Type B pancreatic cell (in vitro differentiated cells): ENCODE measurements at regions not wholly inside any gene's neighbourhood (a gene's known extent, or its start where the extent isn't known, plus 50 kb on each side); places are given as distances from the start of the nearest gene placed in this dataset.

Source experiments
- DNase-seq: peaks from one replicate; pipeline ENCODE4 v3.0.0; 2021; ENCODE audit warnings: mixed read lengths; ENCODE audit not compliant: unreplicated experiment; ENCODE audit errors: extremely low spot score
- H3K27ac Mint-ChIP-seq: 2 replicates; pipeline ENCODE4 v1.8.0; 2021; ENCODE audit warnings: mild to moderate bottlenecking, mixed read lengths
- H3K27me3 Mint-ChIP-seq: 2 replicates; pipeline ENCODE4 v1.8.0; 2021; ENCODE audit warnings: mixed read lengths
- H3K36me3 Mint-ChIP-seq: 2 replicates; pipeline ENCODE4 v1.8.0; 2021; ENCODE audit warnings: mixed read lengths
- H3K4me1 Mint-ChIP-seq: one replicate; pipeline ENCODE4 v1.8.0; 2021; ENCODE audit warnings: mixed read lengths; ENCODE audit not compliant: unreplicated experiment
- H3K4me3 Mint-ChIP-seq: 2 replicates; pipeline ENCODE4 v1.8.0; 2021; ENCODE audit warnings: mild to moderate bottlenecking, mixed read lengths
- H3K9me3 Mint-ChIP-seq: 2 replicates; pipeline ENCODE4 v1.8.0; 2021; ENCODE audit warnings: mixed read lengths
- TF ChIP-seq, protein P1 (sequence below): fragments of 200-600 bp; sonication (generic); conservative IDR thresholded peaks from 2 replicates; pipeline ENCODE4 v1.5.0; 2021; ENCODE audit warnings: antibody characterized with exemption, mild to moderate bottlenecking

DNA sequence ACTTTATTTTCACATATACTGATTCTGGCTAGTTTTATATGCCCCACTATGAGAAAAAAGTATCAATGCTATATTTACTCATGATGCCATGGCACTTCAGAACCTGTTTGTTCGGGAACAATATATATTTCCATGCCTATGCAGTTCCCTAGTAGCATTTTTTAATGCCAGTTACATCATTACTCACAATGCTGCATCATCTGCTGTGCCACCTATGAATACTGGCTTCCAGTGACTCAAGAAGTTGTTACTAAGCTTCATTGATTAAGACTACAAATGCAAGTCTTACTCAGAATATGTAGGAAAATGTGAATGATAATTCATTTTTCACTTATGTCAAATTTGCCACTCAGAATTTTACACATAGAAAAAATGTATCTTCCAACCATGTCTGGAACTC lies 97.9 kb downstream of the MAFB start:
- H3K27ac Mint-ChIP-seq: no peak overlapping the region
- H3K4me3 Mint-ChIP-seq: no peak overlapping the region
- no peaks in the 10 kb centered on the region for H3K4me1 Mint-ChIP-seq
- H3K27me3 Mint-ChIP-seq: peaks cover 15% of the 10 kb centered on the region
- no peak for DNase-seq
- TF ChIP-seq, protein P1, sequence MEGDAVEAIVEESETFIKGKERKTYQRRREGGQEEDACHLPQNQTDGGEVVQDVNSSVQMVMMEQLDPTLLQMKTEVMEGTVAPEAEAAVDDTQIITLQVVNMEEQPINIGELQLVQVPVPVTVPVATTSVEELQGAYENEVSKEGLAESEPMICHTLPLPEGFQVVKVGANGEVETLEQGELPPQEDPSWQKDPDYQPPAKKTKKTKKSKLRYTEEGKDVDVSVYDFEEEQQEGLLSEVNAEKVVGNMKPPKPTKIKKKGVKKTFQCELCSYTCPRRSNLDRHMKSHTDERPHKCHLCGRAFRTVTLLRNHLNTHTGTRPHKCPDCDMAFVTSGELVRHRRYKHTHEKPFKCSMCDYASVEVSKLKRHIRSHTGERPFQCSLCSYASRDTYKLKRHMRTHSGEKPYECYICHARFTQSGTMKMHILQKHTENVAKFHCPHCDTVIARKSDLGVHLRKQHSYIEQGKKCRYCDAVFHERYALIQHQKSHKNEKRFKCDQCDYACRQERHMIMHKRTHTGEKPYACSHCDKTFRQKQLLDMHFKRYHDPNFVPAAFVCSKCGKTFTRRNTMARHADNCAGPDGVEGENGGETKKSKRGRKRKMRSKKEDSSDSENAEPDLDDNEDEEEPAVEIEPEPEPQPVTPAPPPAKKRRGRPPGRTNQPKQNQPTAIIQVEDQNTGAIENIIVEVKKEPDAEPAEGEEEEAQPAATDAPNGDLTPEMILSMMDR: no peak
- H3K9me3 Mint-ChIP-seq: peaks cover 17% of the 10 kb centered on the region
- no peaks in the 10 kb centered on the region for H3K36me3 Mint-ChIP-seq

DNA sequence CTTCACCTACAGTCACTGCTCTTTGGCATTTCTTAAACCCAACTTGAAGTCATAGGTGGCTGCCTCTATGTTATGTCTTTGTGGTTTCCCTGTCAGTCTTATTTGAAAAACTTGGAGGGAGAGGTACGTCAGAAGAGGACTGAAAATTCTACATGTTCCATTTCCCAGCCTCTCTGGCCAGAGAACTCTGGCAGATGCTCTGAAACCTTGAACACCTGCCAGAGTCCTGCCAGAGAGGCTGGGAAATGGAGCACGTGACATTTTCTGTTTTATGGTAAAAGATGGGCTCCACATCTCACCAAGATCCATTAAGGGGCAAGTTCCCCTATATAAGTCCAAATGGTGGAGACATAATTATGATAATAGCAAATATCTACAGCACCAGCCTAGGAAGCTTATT lies 99.5 kb downstream of the MAFB start:
- DNase-seq: no peak
- Mint-ChIP-seq H3K9me3 (peaks cover 13% of the 10 kb centered on the region), H3K27ac (no peak overlapping the region), H3K36me3 (no peaks in the 10 kb centered on the region), H3K27me3 (peaks cover 15% of the 10 kb centered on the region), H3K4me3 (no peak overlapping the region), H3K4me1 (no peaks in the 10 kb centered on the region)
- TF ChIP-seq, protein P1: no peak

GRCh38 chr20:40588891-40589290 lies 100.1 kb downstream of the MAFB start:
- H3K4me1 Mint-ChIP-seq: no peaks in the 10 kb centered on the region
- H3K36me3 Mint-ChIP-seq: no peaks in the 10 kb centered on the region
- H3K9me3 Mint-ChIP-seq: peaks cover 13% of the 10 kb centered on the region
- DNase-seq: no peak
- TF ChIP-seq, protein P1: no peak
- no peak overlapping the region for H3K27ac Mint-ChIP-seq
- no peak overlapping the region for H3K4me3 Mint-ChIP-seq
- H3K27me3 Mint-ChIP-seq: peaks cover 15% of the 10 kb centered on the region

DNA sequence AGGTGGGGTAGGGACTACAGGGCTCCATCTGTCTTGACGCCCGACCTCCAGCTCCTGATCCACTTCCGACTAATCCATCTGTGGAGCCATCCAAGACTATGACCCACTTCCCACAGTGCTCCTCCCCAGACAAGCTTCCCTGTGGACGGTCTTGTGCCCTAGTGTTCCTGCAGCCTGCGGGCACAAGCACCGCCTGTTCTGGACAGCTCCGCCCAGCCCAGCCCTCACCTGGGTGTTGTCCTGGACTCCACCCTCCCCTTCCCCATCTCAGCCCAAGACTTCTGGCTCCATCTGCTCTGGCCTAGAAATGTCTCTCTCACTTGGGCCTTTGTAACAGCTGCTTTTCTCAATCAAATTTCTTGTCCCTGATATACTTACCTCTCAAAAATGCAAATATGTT lies 102.0 kb downstream of the MAFB start:
- Mint-ChIP-seq H3K9me3 (peaks cover 8% of the 10 kb centered on the region), H3K27me3 (peaks cover 14% of the 10 kb centered on the region), H3K4me3 (no peak overlapping the region), H3K36me3 (no peaks in the 10 kb centered on the region), H3K4me1 (no peaks in the 10 kb centered on the region), H3K27ac (no peak overlapping the region)
- DNase-seq: no peak
- TF ChIP-seq, protein P1: no peak

DNA sequence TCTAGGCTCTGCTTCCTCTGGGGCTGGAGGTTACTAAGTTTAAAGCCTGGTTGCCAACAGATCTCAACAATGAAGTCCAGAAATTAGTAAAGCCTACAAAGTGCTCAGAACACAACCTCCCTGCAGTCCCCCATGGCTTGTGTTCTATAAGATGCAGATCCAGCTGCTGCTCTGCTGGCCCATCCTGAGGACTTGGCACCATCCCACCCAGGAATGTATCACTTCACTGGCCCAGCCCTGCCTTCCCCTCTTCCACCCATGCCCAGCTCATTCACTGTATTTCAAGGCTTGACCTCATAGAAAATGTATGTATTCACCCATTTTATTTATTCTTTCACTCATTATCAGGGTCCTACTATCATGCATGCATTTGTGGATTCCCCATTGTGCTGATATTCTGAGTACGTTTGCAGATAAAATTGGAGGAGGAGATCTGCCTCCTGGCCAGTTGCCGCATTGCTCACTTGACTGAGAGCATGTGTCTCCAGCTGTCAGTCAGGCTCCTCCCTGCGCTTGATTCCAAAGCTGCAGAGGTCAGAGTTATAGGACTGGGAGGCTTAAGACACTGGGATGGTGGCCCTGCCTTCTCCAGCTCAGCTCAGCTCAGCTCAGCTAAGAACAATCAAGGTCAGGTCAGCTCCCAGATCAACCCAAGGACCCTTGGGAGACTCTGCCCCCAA lies 104.8 kb downstream of the MAFB start:
- Mint-ChIP-seq H3K4me1 (no peaks in the 10 kb centered on the region), H3K9me3 (peaks cover 14% of the 10 kb centered on the region), H3K4me3 (no peak overlapping the region), H3K27me3 (peaks cover 11% of the 10 kb centered on the region), H3K27ac (no peak overlapping the region), H3K36me3 (no peaks in the 10 kb centered on the region)
- DNase-seq: no peak
- TF ChIP-seq, protein P1: no peak
